GM23338 (cell line): ENCODE measurements at regions not wholly inside any gene's neighbourhood (a gene's known extent, or its start where the extent isn't known, plus 50 kb on each side); places are given as distances from the start of the nearest gene placed in this dataset.

Source experiments
- ATAC-seq: fragments of 200-7000 bp; cut with Tn5 transposase; 3 replicates; pipeline ENCODE4 v1.9.1; 2020
- DNase-seq: peaks from one replicate; pipeline ENCODE4 v3.0.0-alpha.2; 2015; ENCODE audit warnings: low spot score
- H2AFZ ChIP-seq: fragments of 200-600 bp; sonication (generic); 2 replicates; pipeline ENCODE4 v1.8.0; 2016; ENCODE audit warnings: antibody characterized with exemption, mild to moderate bottlenecking, moderate library complexity
- H3F3A ChIP-seq: fragments of 200-600 bp; sonication (generic); replicated peaks from 2 replicates; pipeline ENCODE4 v1.8.0; 2017; ENCODE audit warnings: antibody characterized with exemption, mixed run types, low read depth
- H3K27ac ChIP-seq: fragments of 200-600 bp; sonication (generic); 2 replicates; pipeline ENCODE4 v1.6.1; 2016; ENCODE audit warnings: low read depth
- H3K27me3 ChIP-seq: fragments of 200-600 bp; sonication (generic); 2 replicates; pipeline ENCODE4 v1.8.0; 2016; ENCODE audit warnings: mild to moderate bottlenecking, mixed run types, moderate library complexity; ENCODE audit not compliant: insufficient read depth
- H3K36me3 ChIP-seq: fragments of 200-600 bp; sonication (generic); 2 replicates; pipeline ENCODE4 v1.8.0; 2016; ENCODE audit warnings: mild to moderate bottlenecking; ENCODE audit not compliant: insufficient read depth
- H3K4me1 ChIP-seq: fragments of 200-600 bp; sonication (generic); 2 replicates; pipeline ENCODE4 v1.8.0; 2016; ENCODE audit warnings: mild to moderate bottlenecking, moderate library complexity; ENCODE audit not compliant: insufficient read depth
- H3K4me2 ChIP-seq: fragments of 200-600 bp; sonication (generic); 2 replicates; pipeline ENCODE4 v1.7.1; 2017; ENCODE audit warnings: mixed run types
- H3K4me3 ChIP-seq: fragments of 200-600 bp; sonication (generic); 2 replicates; pipeline ENCODE4 v1.6.1; 2016; ENCODE audit warnings: mixed run types
- H3K79me2 ChIP-seq: fragments of 200-600 bp; sonication (generic); replicated peaks from 2 replicates; pipeline ENCODE4 v1.8.0; 2017; ENCODE audit warnings: mild to moderate bottlenecking; ENCODE audit not compliant: insufficient read depth
- H3K9me2 ChIP-seq: fragments of 200-600 bp; sonication (generic); 2 replicates; pipeline ENCODE4 v1.8.0; 2017; ENCODE audit not compliant: insufficient read depth
- H4K20me1 ChIP-seq: fragments of 200-600 bp; sonication (generic); replicated peaks from 2 replicates; pipeline ENCODE4 v1.8.0; 2017; ENCODE audit warnings: mild to moderate bottlenecking; ENCODE audit not compliant: insufficient read depth
- H3K27ac Mint-ChIP-seq: 2 replicates; pipeline ENCODE4 v1.8.0; 2020; ENCODE audit warnings: inconsistent platforms, mild to moderate bottlenecking, moderate library complexity, mixed read lengths
- H3K27me3 Mint-ChIP-seq: 3 replicates; pipeline ENCODE4 v1.8.0; 2022; ENCODE audit warnings: low read depth, mild to moderate bottlenecking, moderate library complexity, mixed read lengths, inconsistent platforms; ENCODE audit not compliant: insufficient read depth, poor library complexity
- H3K36me3 Mint-ChIP-seq: 3 replicates; pipeline ENCODE4 v1.8.0; 2021; ENCODE audit warnings: low read depth, mild to moderate bottlenecking, inconsistent platforms, moderate library complexity, mixed read lengths
- H3K4me1 Mint-ChIP-seq: 3 replicates; pipeline ENCODE4 v1.8.0; 2020; ENCODE audit warnings: mild to moderate bottlenecking, inconsistent platforms, mixed read lengths
- H3K4me3 Mint-ChIP-seq: 3 replicates; pipeline ENCODE4 v1.8.0; 2021; ENCODE audit warnings: moderate library complexity, mild to moderate bottlenecking, inconsistent platforms, mixed read lengths
- H3K9me3 Mint-ChIP-seq: 3 replicates; pipeline ENCODE4 v1.8.0; 2020; ENCODE audit warnings: moderate library complexity, mild to moderate bottlenecking, inconsistent platforms, mixed read lengths
- CREB1 ChIP-seq: fragments of 250-450 bp; sonication (Bioruptor Pico); IDR thresholded peaks from 2 replicates; pipeline ENCODE4 v1.5.0; 2020; ENCODE audit warnings: low read depth, mild to moderate bottlenecking, moderate library complexity
- EZH2 ChIP-seq: fragments of 200-600 bp; sonication (generic); IDR thresholded peaks from one replicate; pipeline ENCODE4 v1.8.0; 2017; ENCODE audit warnings: antibody characterized with exemption, mild to moderate bottlenecking, low read depth; ENCODE audit not compliant: unreplicated experiment
- EZH2phosphoT487 ChIP-seq: fragments of 200-600 bp; sonication (generic); IDR thresholded peaks from one replicate; pipeline ENCODE4 v1.8.1; 2018; ENCODE audit warnings: antibody characterized with exemption; ENCODE audit not compliant: unreplicated experiment
- JUNB ChIP-seq: IDR thresholded peaks from one replicate; pipeline ENCODE4 v1.6.1; 2016; ENCODE audit warnings: antibody characterized with exemption; ENCODE audit not compliant: unreplicated experiment
- NANOG ChIP-seq: IDR thresholded peaks from 2 replicates; pipeline ENCODE4 v1.6.1; 2016; ENCODE audit warnings: antibody characterized with exemption, borderline replicate concordance
- POLR2AphosphoS5 ChIP-seq: IDR thresholded peaks from 2 replicates; pipeline ENCODE4 v1.6.1; 2016; ENCODE audit warnings: antibody characterized with exemption, low read depth
- STAT1 ChIP-seq: IDR thresholded peaks from one replicate; pipeline ENCODE4 v1.6.1; 2016; ENCODE audit warnings: antibody characterized with exemption; ENCODE audit not compliant: unreplicated experiment
- ZNF114 ChIP-seq: fragments of 250-450 bp; sonication (Bioruptor Pico); IDR thresholded peaks from 2 replicates; pipeline ENCODE4 v1.5.0; 2020; ENCODE audit warnings: mild to moderate bottlenecking, moderate library complexity
- ZNF331 ChIP-seq: fragments of 250-450 bp; sonication (Bioruptor Pico); IDR thresholded peaks from 2 replicates; pipeline ENCODE4 v1.5.0; 2020; ENCODE audit warnings: low read depth, mild to moderate bottlenecking, moderate library complexity
- TF ChIP-seq, protein P1 (sequence below): IDR thresholded peaks from one replicate; pipeline ENCODE4 v1.6.1; 2018; ENCODE audit warnings: antibody characterized with exemption; ENCODE audit not compliant: unreplicated experiment
- TF ChIP-seq, protein P2 (sequence below): IDR thresholded peaks from 2 replicates; pipeline ENCODE4 v1.6.1; 2016; ENCODE audit warnings: antibody characterized with exemption
- TF ChIP-seq, protein P3 (sequence below): fragments of 250-450 bp; sonication (Bioruptor Pico); IDR thresholded peaks from 2 replicates; pipeline ENCODE4 v1.5.0; 2020; ENCODE audit warnings: mild to moderate bottlenecking, moderate library complexity
- TF ChIP-seq, protein P4 (sequence below), 2 experiments: fragments of 200-600 bp in 1 of 2; sonication (generic) in 1 of 2; conservative IDR thresholded peaks; 2 replicates each; pipeline versions ENCODE4 v1.5.1 to v1.6.1; 2016 to 2017; ENCODE audit warnings: antibody characterized with exemption in 2 of 2, low read depth in 2 of 2, mild to moderate bottlenecking in 2 of 2, moderate library complexity in 1 of 2

DNA sequence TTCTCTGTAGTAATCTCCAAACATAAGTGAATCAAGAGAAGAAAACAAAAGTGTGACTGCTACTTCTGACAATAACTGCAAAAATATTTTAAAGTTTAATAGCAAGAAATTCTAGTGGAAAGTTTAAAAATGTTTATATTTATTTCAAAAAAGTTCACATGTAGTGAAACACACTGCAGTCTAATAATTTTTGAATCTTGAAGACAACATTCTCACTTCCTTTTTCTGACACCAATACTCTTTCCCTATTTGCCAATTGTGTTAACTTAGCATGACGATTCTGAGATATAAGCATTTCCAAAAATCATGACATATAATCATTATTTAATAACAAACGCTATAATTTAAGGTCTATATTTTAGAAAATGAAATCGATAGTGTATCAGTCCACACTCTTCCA lies 429.1 kb upstream of the PKDCC start:
- Histone ChIP-seq H4K20me1 (no peaks in the 10 kb centered on the region), H3K27me3 (no peaks in the 10 kb centered on the region), H3K36me3 (no peaks in the 10 kb centered on the region), H2AFZ (no peak overlapping the region), H3K79me2 (no peaks in the 10 kb centered on the region), H3K4me2 (no peak overlapping the region), H3K9me2 (no peaks in the 10 kb centered on the region), H3K4me1 (no peaks in the 10 kb centered on the region), H3K4me3 (no peak overlapping the region), H3F3A (no peaks in the 10 kb centered on the region), H3K27ac (no peak overlapping the region)
- Mint-ChIP-seq H3K4me1 (no peaks in the 10 kb centered on the region), H3K27me3 (no peaks in the 10 kb centered on the region), H3K27ac (no peak overlapping the region), H3K9me3 (no peaks in the 10 kb centered on the region), H3K4me3 (no peak overlapping the region), H3K36me3 (no peaks in the 10 kb centered on the region)
- TF ChIP-seq EZH2 (no peak), JUNB (no peak), ZNF114 (CRISPR knock-in tag) (no peak), ZNF331 (CRISPR knock-in tag) (no peak), NANOG (no peak), EZH2phosphoT487 (no peak), CREB1 (CRISPR knock-in tag) (no peak), STAT1 (no peak), POLR2AphosphoS5 (no peak)
- TF ChIP-seq, protein P1, sequence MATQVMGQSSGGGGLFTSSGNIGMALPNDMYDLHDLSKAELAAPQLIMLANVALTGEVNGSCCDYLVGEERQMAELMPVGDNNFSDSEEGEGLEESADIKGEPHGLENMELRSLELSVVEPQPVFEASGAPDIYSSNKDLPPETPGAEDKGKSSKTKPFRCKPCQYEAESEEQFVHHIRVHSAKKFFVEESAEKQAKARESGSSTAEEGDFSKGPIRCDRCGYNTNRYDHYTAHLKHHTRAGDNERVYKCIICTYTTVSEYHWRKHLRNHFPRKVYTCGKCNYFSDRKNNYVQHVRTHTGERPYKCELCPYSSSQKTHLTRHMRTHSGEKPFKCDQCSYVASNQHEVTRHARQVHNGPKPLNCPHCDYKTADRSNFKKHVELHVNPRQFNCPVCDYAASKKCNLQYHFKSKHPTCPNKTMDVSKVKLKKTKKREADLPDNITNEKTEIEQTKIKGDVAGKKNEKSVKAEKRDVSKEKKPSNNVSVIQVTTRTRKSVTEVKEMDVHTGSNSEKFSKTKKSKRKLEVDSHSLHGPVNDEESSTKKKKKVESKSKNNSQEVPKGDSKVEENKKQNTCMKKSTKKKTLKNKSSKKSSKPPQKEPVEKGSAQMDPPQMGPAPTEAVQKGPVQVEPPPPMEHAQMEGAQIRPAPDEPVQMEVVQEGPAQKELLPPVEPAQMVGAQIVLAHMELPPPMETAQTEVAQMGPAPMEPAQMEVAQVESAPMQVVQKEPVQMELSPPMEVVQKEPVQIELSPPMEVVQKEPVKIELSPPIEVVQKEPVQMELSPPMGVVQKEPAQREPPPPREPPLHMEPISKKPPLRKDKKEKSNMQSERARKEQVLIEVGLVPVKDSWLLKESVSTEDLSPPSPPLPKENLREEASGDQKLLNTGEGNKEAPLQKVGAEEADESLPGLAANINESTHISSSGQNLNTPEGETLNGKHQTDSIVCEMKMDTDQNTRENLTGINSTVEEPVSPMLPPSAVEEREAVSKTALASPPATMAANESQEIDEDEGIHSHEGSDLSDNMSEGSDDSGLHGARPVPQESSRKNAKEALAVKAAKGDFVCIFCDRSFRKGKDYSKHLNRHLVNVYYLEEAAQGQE, result no peak
- TF ChIP-seq, protein P2, sequence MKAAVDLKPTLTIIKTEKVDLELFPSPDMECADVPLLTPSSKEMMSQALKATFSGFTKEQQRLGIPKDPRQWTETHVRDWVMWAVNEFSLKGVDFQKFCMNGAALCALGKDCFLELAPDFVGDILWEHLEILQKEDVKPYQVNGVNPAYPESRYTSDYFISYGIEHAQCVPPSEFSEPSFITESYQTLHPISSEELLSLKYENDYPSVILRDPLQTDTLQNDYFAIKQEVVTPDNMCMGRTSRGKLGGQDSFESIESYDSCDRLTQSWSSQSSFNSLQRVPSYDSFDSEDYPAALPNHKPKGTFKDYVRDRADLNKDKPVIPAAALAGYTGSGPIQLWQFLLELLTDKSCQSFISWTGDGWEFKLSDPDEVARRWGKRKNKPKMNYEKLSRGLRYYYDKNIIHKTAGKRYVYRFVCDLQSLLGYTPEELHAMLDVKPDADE, result no peak
- TF ChIP-seq, protein P3, sequence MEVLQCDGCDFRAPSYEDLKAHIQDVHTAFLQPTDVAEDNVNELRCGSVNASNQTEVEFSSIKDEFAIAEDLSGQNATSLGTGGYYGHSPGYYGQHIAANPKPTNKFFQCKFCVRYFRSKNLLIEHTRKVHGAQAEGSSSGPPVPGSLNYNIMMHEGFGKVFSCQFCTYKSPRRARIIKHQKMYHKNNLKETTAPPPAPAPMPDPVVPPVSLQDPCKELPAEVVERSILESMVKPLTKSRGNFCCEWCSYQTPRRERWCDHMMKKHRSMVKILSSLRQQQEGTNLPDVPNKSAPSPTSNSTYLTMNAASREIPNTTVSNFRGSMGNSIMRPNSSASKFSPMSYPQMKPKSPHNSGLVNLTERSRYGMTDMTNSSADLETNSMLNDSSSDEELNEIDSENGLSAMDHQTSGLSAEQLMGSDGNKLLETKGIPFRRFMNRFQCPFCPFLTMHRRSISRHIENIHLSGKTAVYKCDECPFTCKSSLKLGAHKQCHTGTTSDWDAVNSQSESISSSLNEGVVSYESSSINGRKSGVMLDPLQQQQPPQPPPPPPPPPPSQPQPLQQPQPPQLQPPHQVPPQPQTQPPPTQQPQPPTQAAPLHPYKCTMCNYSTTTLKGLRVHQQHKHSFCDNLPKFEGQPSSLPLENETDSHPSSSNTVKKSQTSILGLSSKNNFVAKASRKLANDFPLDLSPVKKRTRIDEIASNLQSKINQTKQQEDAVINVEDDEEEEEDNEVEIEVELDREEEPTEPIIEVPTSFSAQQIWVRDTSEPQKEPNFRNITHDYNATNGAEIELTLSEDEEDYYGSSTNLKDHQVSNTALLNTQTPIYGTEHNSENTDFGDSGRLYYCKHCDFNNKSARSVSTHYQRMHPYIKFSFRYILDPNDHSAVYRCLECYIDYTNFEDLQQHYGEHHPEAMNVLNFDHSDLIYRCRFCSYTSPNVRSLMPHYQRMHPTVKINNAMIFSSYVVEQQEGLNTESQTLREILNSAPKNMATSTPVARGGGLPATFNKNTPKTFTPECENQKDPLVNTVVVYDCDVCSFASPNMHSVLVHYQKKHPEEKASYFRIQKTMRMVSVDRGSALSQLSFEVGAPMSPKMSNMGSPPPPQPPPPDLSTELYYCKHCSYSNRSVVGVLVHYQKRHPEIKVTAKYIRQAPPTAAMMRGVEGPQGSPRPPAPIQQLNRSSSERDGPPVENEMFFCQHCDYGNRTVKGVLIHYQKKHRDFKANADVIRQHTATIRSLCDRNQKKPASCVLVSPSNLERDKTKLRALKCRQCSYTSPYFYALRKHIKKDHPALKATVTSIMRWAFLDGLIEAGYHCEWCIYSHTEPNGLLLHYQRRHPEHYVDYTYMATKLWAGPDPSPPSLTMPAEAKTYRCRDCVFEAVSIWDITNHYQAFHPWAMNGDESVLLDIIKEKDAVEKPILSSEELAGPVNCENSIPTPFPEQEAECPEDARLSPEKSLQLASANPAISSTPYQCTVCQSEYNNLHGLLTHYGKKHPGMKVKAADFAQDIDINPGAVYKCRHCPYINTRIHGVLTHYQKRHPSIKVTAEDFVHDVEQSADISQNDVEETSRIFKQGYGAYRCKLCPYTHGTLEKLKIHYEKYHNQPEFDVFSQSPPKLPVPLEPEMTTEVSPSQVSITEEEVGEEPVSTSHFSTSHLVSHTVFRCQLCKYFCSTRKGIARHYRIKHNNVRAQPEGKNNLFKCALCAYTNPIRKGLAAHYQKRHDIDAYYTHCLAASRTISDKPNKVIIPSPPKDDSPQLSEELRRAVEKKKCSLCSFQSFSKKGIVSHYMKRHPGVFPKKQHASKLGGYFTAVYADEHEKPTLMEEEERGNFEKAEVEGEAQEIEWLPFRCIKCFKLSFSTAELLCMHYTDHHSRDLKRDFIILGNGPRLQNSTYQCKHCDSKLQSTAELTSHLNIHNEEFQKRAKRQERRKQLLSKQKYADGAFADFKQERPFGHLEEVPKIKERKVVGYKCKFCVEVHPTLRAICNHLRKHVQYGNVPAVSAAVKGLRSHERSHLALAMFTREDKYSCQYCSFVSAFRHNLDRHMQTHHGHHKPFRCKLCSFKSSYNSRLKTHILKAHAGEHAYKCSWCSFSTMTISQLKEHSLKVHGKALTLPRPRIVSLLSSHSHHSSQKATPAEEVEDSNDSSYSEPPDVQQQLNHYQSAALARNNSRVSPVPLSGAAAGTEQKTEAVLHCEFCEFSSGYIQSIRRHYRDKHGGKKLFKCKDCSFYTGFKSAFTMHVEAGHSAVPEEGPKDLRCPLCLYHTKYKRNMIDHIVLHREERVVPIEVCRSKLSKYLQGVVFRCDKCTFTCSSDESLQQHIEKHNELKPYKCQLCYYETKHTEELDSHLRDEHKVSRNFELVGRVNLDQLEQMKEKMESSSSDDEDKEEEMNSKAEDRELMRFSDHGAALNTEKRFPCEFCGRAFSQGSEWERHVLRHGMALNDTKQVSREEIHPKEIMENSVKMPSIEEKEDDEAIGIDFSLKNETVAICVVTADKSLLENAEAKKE (CRISPR knock-in tag), result no peak
- TF ChIP-seq, protein P4, sequence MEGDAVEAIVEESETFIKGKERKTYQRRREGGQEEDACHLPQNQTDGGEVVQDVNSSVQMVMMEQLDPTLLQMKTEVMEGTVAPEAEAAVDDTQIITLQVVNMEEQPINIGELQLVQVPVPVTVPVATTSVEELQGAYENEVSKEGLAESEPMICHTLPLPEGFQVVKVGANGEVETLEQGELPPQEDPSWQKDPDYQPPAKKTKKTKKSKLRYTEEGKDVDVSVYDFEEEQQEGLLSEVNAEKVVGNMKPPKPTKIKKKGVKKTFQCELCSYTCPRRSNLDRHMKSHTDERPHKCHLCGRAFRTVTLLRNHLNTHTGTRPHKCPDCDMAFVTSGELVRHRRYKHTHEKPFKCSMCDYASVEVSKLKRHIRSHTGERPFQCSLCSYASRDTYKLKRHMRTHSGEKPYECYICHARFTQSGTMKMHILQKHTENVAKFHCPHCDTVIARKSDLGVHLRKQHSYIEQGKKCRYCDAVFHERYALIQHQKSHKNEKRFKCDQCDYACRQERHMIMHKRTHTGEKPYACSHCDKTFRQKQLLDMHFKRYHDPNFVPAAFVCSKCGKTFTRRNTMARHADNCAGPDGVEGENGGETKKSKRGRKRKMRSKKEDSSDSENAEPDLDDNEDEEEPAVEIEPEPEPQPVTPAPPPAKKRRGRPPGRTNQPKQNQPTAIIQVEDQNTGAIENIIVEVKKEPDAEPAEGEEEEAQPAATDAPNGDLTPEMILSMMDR (conservative IDR thresholded peaks at IDR 0.05; ENCODE audit: low read depth in 2 of 2), result no peak
- DNase-seq (no peak), ATAC-seq (no peak)
